Caco-2 (cell line): ENCODE measurements at regions not wholly inside any gene's neighbourhood (a gene's known extent, or its start where the extent isn't known, plus 50 kb on each side); places are given as distances from the start of the nearest gene placed in this dataset.

Source experiments
- BruUV-seq: library from RNA; stranded (reverse); fragments of 400-500 nt; replicated peaks from 2 replicates; lab custom pipeline; 2021; lab: Mats Ljungman, UMichigan
- CTCF ChIA-PET: fragments of 300-600 bp; sonication (Branson Sonifier 250); formaldehyde crosslinking; loops from one replicate; lab custom pipeline; 2022; ENCODE audit warnings: antibody characterized with exemption; lab: Charles Lee
- POLR2A ChIA-PET: fragments of 300-600 bp; sonication (Branson Sonifier 250); formaldehyde crosslinking; loops from one replicate; lab custom pipeline; 2022; ENCODE audit warnings: antibody characterized with exemption; lab: Charles Lee
- DNase-seq, 2 experiments: peaks; one replicate each; pipeline versions ENCODE4 v3.0.0 to v3.0.0-alpha.2; 2020 to 2022
- H3K27me3 ChIP-seq: replicated peaks from 2 replicates; pipeline ENCODE4 v1.6.0; 2011; ENCODE audit warnings: low read length; ENCODE audit not compliant: control insufficient read depth, insufficient read depth
- H3K36me3 ChIP-seq: 2 replicates; pipeline ENCODE4 v1.5.1; 2011; ENCODE audit warnings: low read length; ENCODE audit not compliant: control insufficient read depth, insufficient read depth
- H3K4me1 ChIP-seq: fragments of 250-450 bp; sonication (Bioruptor Pico); 2 replicates; pipeline ENCODE4 v1.5.1; 2020; ENCODE audit warnings: mild to moderate bottlenecking
- H3K4me3 ChIP-seq: 2 replicates; pipeline ENCODE4 v1.5.1; 2011; ENCODE audit warnings: low read depth, mild to moderate bottlenecking, control low read depth, low read length
- H3K9me3 ChIP-seq: fragments of 250-450 bp; sonication (Bioruptor Pico); 2 replicates; pipeline ENCODE4 v1.5.1; 2020; ENCODE audit warnings: mild to moderate bottlenecking, moderate library complexity
- H3K27ac Mint-ChIP-seq: one replicate; pipeline ENCODE4 v1.8.0; 2022; ENCODE audit warnings: mixed read lengths; ENCODE audit not compliant: unreplicated experiment
- H3K27me3 Mint-ChIP-seq: one replicate; pipeline ENCODE4 v1.8.0; 2022; ENCODE audit warnings: mixed read lengths; ENCODE audit not compliant: insufficient read depth, unreplicated experiment
- H3K36me3 Mint-ChIP-seq: one replicate; pipeline ENCODE4 v1.8.0; 2022; ENCODE audit warnings: mild to moderate bottlenecking, mixed read lengths; ENCODE audit not compliant: insufficient read depth, unreplicated experiment
- H3K4me1 Mint-ChIP-seq: one replicate; pipeline ENCODE4 v1.8.0; 2022; ENCODE audit warnings: low read depth, mixed read lengths; ENCODE audit not compliant: unreplicated experiment
- H3K4me3 Mint-ChIP-seq: one replicate; pipeline ENCODE4 v1.8.0; 2022; ENCODE audit warnings: mild to moderate bottlenecking, moderate library complexity, mixed read lengths; ENCODE audit not compliant: unreplicated experiment
- H3K9me3 Mint-ChIP-seq: one replicate; pipeline ENCODE4 v1.8.0; 2022; ENCODE audit warnings: mixed read lengths; ENCODE audit not compliant: unreplicated experiment
- intact Hi-C: fragments of 100-400 bp; cut with micrococcal nuclease; formaldehyde crosslinking; loops from one replicate; pipeline ENCODE4 v1.10.0; 2022; ENCODE audit not compliant: unreplicated experiment
- TF ChIP-seq, protein P1 (sequence below), 2 experiments: fragments of 200-600 bp in 1 of 2; IDR thresholded peaks; 1 replicate in 1 of 2; 2 replicates in 1 of 2; pipeline versions ENCODE4 v1.5.1 to v1.8.0; 2011 to 2022; ENCODE audit warnings: antibody characterized with exemption in 1 of 2, control low read depth in 1 of 2, inconsistent platforms in 1 of 2, low read depth in 1 of 2, low read length in 1 of 2, mild to moderate bottlenecking in 1 of 2, moderate library complexity in 1 of 2; ENCODE audit not compliant: insufficient read depth in 1 of 2, severe bottlenecking in 1 of 2, unreplicated experiment in 1 of 2

DNA sequence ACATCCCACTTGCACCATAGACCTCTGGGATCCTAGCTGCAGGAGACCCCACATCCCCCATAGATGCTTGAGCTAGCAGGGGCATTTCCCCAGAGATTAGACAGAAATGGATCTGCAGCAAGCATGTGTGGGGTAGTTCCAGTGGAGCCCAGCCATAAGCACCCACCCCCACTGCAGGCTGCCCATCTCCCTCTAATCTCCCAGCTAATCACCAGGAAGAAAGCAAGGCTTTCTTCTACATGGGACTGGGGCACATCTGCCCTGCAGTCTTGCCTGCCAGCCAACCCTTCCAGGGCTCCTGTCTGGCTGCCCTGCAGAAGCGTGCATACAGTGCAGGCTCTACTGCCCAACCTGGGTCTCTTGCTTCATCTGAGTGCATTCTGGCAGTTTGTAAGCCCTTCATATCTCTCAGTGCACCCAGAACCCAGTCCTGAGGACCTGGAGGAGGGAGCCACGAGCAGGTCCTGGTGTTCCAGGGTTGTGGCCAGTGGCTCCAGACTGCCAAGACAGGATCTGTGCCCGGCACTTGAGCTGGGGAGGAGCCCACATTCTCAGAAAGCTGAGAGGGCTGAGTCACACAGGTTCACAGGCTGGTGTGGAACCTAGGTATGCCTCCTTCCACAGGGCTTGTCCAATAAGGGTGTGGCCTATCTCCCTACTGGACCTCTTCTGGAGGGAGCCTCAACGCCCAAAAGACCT lies 49.9 kb upstream of the IGSF11 start:
- Mint-ChIP-seq H3K27ac (no peak overlapping the region), H3K36me3 (no peaks in the 10 kb centered on the region), H3K4me1 (no peaks in the 10 kb centered on the region), H3K9me3 (no peaks in the 10 kb centered on the region), H3K4me3 (no peak overlapping the region), H3K27me3 (peaks cover 15% of the 10 kb centered on the region)
- Histone ChIP-seq H3K27me3 (no peaks in the 10 kb centered on the region), H3K4me3 (no peak overlapping the region), H3K36me3 (no peaks in the 10 kb centered on the region), H3K4me1 (no peaks in the 10 kb centered on the region), H3K9me3 (no peaks in the 10 kb centered on the region; the same call in 1 of the 2 replicates)
- intact Hi-C loops: no loop called here
- no peak for DNase-seq
- CTCF ChIA-PET: interaction anchor here (0.6 to 1.1 kb wide), 2 partner anchors 48 to 202 kb away, joined by 3 read pairs; no protein-coding TSS in a partner anchor
- no TSS peak for BruUV-seq
- POLR2A ChIA-PET: no interaction called here
- TF ChIP-seq, protein P1, sequence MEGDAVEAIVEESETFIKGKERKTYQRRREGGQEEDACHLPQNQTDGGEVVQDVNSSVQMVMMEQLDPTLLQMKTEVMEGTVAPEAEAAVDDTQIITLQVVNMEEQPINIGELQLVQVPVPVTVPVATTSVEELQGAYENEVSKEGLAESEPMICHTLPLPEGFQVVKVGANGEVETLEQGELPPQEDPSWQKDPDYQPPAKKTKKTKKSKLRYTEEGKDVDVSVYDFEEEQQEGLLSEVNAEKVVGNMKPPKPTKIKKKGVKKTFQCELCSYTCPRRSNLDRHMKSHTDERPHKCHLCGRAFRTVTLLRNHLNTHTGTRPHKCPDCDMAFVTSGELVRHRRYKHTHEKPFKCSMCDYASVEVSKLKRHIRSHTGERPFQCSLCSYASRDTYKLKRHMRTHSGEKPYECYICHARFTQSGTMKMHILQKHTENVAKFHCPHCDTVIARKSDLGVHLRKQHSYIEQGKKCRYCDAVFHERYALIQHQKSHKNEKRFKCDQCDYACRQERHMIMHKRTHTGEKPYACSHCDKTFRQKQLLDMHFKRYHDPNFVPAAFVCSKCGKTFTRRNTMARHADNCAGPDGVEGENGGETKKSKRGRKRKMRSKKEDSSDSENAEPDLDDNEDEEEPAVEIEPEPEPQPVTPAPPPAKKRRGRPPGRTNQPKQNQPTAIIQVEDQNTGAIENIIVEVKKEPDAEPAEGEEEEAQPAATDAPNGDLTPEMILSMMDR (IDR thresholded peaks at IDR 0.05; ENCODE audit: insufficient read depth in 1 of 2, low read depth in 1 of 2, low read length in 1 of 2, severe bottlenecking in 1 of 2, unreplicated experiment in 1 of 2): no peak
